ENCODE measurements at regions not wholly inside any gene's neighbourhood (a gene's known extent, or its start where the extent isn't known, plus 50 kb on each side); places are given as distances from the start of the nearest gene placed in this dataset.

GRCh38 chr2:225797394-225797793, 397.9 kb downstream of the NYAP2 start:
- no peak overlapping the region for H3K4me3 ChIP-seq (ENCODE audit: low read depth, low read length)
- no peak for DNase-seq (ENCODE audit: low read depth, low spot score)
- in situ Hi-C loops (cut with HindIII; ENCODE audit: low sequenced_read_pairs) = no loop called here
- no peak for TF ChIP-seq CTCF (IDR thresholded peaks at IDR 0.05; ENCODE audit: low read depth, low read length)

- in situ Hi-C loops (cut with HindIII; ENCODE audit: low sequenced_read_pairs) = no loop called here
- TF ChIP-seq CTCF (IDR thresholded peaks at IDR 0.05; ENCODE audit: low read depth, low read length) = no peak
- no peak for DNase-seq (ENCODE audit: low read depth, low spot score)
- H3K4me3 ChIP-seq (ENCODE audit: low read depth, low read length) = no peak overlapping the region
Observed at GRCh38 chr2:225794652-225795400, 395.3 kb downstream of the NYAP2 start.

DNA sequence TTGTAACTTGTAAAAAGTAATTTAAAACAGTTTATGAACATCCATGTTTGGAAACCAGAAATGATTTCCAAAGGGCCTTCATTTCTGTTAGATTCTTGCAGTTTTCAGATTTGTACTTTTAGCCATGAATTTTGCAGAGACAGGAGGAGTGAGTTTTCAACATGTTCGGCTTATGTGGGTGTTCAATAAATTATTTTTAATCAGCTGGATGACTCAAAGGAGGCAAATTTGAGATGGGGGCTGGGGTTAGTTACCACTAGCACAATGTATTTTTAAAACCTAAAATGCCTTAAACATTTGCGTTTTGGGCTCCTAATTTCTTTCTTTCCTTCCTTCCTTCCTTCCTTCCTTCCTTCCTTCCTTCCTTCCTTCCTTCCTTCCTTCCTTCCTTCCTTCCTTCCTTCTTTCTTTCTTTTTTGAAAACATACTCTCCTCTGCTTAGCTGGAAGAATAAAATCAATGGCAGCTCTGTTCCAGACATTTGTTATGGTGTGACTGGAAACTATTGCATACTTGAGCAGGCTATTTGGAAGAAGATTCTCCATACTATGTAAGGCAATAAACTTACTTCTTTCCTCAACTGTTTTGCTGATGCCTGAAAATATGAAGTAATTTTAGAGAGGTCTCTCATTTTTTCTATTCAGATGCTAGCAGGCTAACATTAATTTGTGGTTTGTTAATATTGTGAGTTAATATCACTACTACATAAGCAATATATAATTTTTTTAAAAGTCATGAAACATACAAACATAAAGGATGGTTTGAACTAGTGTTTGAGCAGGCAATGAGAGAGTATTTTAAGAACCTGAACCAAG, 394.4 kb downstream of the NYAP2 start:
- in situ Hi-C loops (cut with HindIII; ENCODE audit: low sequenced_read_pairs) = no loop called here
- no peak overlapping the region for H3K4me3 ChIP-seq (ENCODE audit: low read depth, low read length)
- DNase-seq (ENCODE audit: low read depth, low spot score) = no peak
- TF ChIP-seq CTCF (IDR thresholded peaks at IDR 0.05; ENCODE audit: low read depth, low read length) = no peak

DNA sequence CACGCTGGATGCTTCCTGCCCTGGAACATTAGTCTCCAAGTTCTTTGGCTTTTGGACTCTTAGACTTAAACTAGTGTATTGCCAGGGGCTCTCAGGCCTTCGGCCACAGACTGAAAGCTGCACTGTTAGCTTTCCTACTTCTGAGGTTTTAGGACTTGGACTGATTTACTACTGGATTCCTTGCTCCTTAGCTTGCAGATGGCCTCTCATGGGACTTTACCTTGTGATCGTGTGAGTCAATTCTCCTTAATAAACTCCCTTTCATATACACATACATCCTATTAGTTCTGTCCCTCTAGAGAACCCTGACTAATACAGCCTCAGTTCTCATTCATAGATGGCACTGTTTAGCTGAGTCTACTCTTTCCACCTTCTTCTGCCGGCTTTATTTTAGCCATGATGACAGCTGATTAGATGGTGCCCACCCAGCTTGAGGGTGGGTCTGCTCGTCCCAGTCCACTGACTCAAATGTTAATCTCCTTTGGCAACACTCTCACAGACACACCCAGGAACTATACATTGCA, 389.1 kb downstream of the NYAP2 start:
- H3K4me3 ChIP-seq (ENCODE audit: low read depth, low read length) = no peak overlapping the region
- TF ChIP-seq CTCF (IDR thresholded peaks at IDR 0.05; ENCODE audit: low read depth, low read length) = no peak
- no peak for DNase-seq (ENCODE audit: low read depth, low spot score)
- in situ Hi-C loops (cut with HindIII; ENCODE audit: low sequenced_read_pairs) = no loop called here

- no peak overlapping the region for H3K4me3 ChIP-seq (ENCODE audit: low read depth, low read length)
- in situ Hi-C loops (cut with HindIII; ENCODE audit: low sequenced_read_pairs) = no loop called here
- no peak for DNase-seq (ENCODE audit: low read depth, low spot score)
- TF ChIP-seq CTCF (IDR thresholded peaks at IDR 0.05; ENCODE audit: low read depth, low read length) = no peak
Observed at GRCh38 chr2:225787497-225787896, 388.0 kb downstream of the NYAP2 start.

GRCh38 chr2:225781991-225782390, 382.5 kb downstream of the NYAP2 start:
- no peak for DNase-seq (ENCODE audit: low read depth, low spot score)
- H3K4me3 ChIP-seq (ENCODE audit: low read depth, low read length) = no peak overlapping the region
- no peak for TF ChIP-seq CTCF (IDR thresholded peaks at IDR 0.05; ENCODE audit: low read depth, low read length)
- in situ Hi-C loops (cut with HindIII; ENCODE audit: low sequenced_read_pairs) = no loop called here
